ENCODE measurements at regions not wholly inside any gene's neighbourhood (a gene's known extent, or its start where the extent isn't known, plus 50 kb on each side); places are given as distances from the start of the nearest gene placed in this dataset.

- Histone ChIP-seq H3K27ac (ENCODE audit: low read depth in 1 of 2, low read length in 1 of 2) (peak overlapping the region in 1 of 2 donors; percentile 0), H3K27me3 (ENCODE audit: control insufficient read depth in 2 of 2, insufficient read depth in 1 of 2, low read length in 1 of 2) (no peaks in the 10 kb centered on the region), H3K9me3 (ENCODE audit: control insufficient read depth in 2 of 2, insufficient read depth in 1 of 2, low read length in 1 of 2) (no peaks in the 10 kb centered on the region), H3K4me3 (ENCODE audit: low read length in 2 of 2) (no peak overlapping the region), H3K36me3 (ENCODE audit: control insufficient read depth in 2 of 2, insufficient read depth in 2 of 2, low read length in 1 of 2) (no peaks in the 10 kb centered on the region), H3K4me1 (ENCODE audit: control insufficient read depth in 2 of 2, insufficient read depth in 2 of 2, low read length in 2 of 2) (no peaks in the 10 kb centered on the region)
- WGBS: 48% methylated on average over 3 of the region's 3 CpGs
- no peak for DNase-seq (ENCODE audit: low read depth in 6 of 9, low spot score in 9 of 9)
These were observed 187.6 kb upstream of the TNC start for GRCh38 chr9:115305543-115305942.

DNA sequence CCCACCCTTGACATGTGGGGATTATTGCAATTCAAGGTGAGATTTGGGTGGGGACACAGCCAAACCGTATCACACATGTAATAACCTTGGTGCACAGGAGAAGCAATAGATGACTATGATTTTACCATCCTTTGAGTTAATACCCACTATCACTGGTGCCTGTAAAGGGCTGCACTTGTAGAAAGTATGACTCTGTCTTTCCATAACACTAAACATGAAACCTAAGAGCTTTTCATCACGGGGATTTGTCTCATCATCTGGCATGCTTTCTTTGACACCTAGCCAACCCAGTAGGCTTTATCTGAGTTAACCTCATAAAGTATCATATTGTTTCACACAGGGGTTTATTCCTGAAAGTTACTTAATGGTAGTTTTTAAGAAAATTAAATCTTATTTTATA, 188.9 kb upstream of the TNC start:
- Histone ChIP-seq H3K4me1 (ENCODE audit: control insufficient read depth in 2 of 2, insufficient read depth in 2 of 2, low read length in 2 of 2) (no peaks in the 10 kb centered on the region), H3K4me3 (ENCODE audit: low read length in 2 of 2) (no peak overlapping the region), H3K9me3 (ENCODE audit: control insufficient read depth in 2 of 2, insufficient read depth in 1 of 2, low read length in 1 of 2) (no peaks in the 10 kb centered on the region), H3K36me3 (ENCODE audit: control insufficient read depth in 2 of 2, insufficient read depth in 2 of 2, low read length in 1 of 2) (no peaks in the 10 kb centered on the region), H3K27ac (ENCODE audit: low read depth in 1 of 2, low read length in 1 of 2) (no peak overlapping the region), H3K27me3 (ENCODE audit: control insufficient read depth in 2 of 2, insufficient read depth in 1 of 2, low read length in 1 of 2) (no peaks in the 10 kb centered on the region)
- DNase-seq (ENCODE audit: low read depth in 6 of 9, low spot score in 9 of 9): peak in 1 of 9 donors; percentile 9
- WGBS: 84% methylated on average over 2 of the region's 2 CpGs

GRCh38 chr9:115313545-115313944, 195.6 kb upstream of the TNC start:
- Histone ChIP-seq H3K4me1 (ENCODE audit: control insufficient read depth in 2 of 2, insufficient read depth in 2 of 2, low read length in 2 of 2) (no peaks in the 10 kb centered on the region), H3K27me3 (ENCODE audit: control insufficient read depth in 2 of 2, insufficient read depth in 1 of 2, low read length in 1 of 2) (no peaks in the 10 kb centered on the region), H3K9me3 (ENCODE audit: control insufficient read depth in 2 of 2, insufficient read depth in 1 of 2, low read length in 1 of 2) (no peaks in the 10 kb centered on the region), H3K36me3 (ENCODE audit: control insufficient read depth in 2 of 2, insufficient read depth in 2 of 2, low read length in 1 of 2) (no peaks in the 10 kb centered on the region), H3K27ac (ENCODE audit: low read depth in 1 of 2, low read length in 1 of 2) (no peak overlapping the region), H3K4me3 (ENCODE audit: low read length in 2 of 2) (no peak overlapping the region)
- no peak for DNase-seq (ENCODE audit: low read depth in 6 of 9, low spot score in 9 of 9)

DNA sequence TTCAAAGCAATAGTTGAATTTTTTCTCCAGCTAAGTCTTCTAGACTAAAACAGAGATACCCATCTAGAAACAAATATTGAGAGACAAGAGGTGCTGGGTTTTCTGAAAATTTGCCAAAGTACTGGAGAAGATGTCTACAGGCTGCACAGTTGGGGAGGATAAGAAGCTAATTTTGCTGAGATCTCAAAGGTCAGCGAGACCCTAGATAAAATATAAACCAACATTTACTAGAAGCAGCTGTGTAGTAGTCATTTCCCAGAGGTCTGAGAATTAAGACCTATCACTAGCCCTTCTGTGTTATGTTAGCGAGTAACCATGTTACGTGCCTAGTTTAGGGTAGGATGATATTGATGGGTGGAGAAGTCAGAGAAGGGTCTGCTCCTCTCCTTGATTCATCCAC, 208.5 kb upstream of the TNC start:
- no peaks in the 10 kb centered on the region for H3K4me1 ChIP-seq (ENCODE audit: control insufficient read depth in 2 of 2, insufficient read depth in 2 of 2, low read length in 2 of 2)
- no peaks in the 10 kb centered on the region for H3K9me3 ChIP-seq (ENCODE audit: control insufficient read depth in 2 of 2, insufficient read depth in 1 of 2, low read length in 1 of 2)
- H3K27me3 ChIP-seq (ENCODE audit: control insufficient read depth in 2 of 2, insufficient read depth in 1 of 2, low read length in 1 of 2): no peaks in the 10 kb centered on the region
- no peak overlapping the region for H3K27ac ChIP-seq (ENCODE audit: low read depth in 1 of 2, low read length in 1 of 2)
- DNase-seq (ENCODE audit: low read depth in 6 of 9, low spot score in 9 of 9): no peak
- 93% methylated on average over 3 of the region's 3 CpGs for WGBS
- H3K36me3 ChIP-seq (ENCODE audit: control insufficient read depth in 2 of 2, insufficient read depth in 2 of 2, low read length in 1 of 2): no peaks in the 10 kb centered on the region
- no peak overlapping the region for H3K4me3 ChIP-seq (ENCODE audit: low read length in 2 of 2)

DNA sequence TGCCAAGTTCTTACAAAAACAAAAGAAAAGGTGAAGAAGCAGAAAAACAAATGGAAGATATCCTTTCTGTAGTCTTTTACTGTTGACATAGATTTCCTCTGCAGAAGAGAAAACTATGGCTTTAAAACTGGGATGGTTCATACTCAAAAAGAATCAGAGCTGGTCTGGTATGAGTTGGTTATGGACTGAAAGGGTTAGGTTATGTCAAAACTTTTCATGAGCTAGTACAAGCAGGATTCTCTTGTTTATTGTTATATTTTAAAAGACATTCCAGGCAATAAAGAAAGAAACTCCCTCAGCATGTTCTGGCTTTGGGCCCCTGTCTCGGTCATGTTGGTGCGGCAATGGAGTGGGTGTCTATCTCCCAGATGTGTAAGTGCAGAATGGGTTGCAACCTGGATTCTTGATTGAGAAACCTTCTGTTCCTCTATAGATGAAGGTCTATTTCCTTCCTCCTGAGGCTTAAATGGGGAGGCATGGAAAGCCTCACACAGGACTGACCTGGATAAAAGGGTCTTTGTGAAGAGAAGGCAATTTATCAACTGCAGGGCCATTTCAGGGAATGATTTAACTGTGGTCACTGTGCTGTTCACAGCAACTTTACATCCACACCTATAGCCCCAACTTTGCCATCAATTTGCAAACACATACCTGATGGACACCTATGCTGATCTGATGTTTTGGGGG, 209.6 kb upstream of the TNC start:
- Histone ChIP-seq H3K27me3 (ENCODE audit: control insufficient read depth in 2 of 2, insufficient read depth in 1 of 2, low read length in 1 of 2) (no peaks in the 10 kb centered on the region), H3K27ac (ENCODE audit: low read depth in 1 of 2, low read length in 1 of 2) (no peak overlapping the region), H3K4me3 (ENCODE audit: low read length in 2 of 2) (no peak overlapping the region), H3K36me3 (ENCODE audit: control insufficient read depth in 2 of 2, insufficient read depth in 2 of 2, low read length in 1 of 2) (no peaks in the 10 kb centered on the region), H3K4me1 (ENCODE audit: control insufficient read depth in 2 of 2, insufficient read depth in 2 of 2, low read length in 2 of 2) (no peaks in the 10 kb centered on the region), H3K9me3 (ENCODE audit: control insufficient read depth in 2 of 2, insufficient read depth in 1 of 2, low read length in 1 of 2) (no peaks in the 10 kb centered on the region)
- no peak for DNase-seq (ENCODE audit: low read depth in 6 of 9, low spot score in 9 of 9)
- WGBS: 95% methylated on average over 2 of the region's 2 CpGs

DNA sequence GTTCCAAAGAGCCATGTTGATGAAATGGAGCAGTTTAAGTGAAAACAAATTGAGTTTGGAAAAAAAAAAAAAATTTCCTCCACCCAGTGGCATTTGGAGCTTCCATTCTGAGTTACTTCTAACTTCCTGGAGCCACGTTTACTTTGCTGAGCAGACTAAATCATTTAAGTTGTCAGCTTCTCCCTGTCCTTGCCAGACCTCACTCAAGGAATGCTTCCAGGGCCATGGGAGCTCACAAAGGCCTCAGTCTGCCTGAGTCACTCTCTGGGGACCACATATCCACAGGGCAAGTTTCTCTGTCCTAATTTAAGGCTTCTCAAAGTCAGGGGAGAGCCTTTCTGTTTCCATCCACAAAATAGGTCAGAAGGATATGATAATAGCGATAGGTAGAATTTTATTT, 210.3 kb upstream of the TNC start:
- WGBS: 53% methylated on average over 2 of the region's 2 CpGs
- H3K9me3 ChIP-seq (ENCODE audit: control insufficient read depth in 2 of 2, insufficient read depth in 1 of 2, low read length in 1 of 2): no peaks in the 10 kb centered on the region
- no peaks in the 10 kb centered on the region for H3K27me3 ChIP-seq (ENCODE audit: control insufficient read depth in 2 of 2, insufficient read depth in 1 of 2, low read length in 1 of 2)
- no peaks in the 10 kb centered on the region for H3K4me1 ChIP-seq (ENCODE audit: control insufficient read depth in 2 of 2, insufficient read depth in 2 of 2, low read length in 2 of 2)
- H3K36me3 ChIP-seq (ENCODE audit: control insufficient read depth in 2 of 2, insufficient read depth in 2 of 2, low read length in 1 of 2): no peaks in the 10 kb centered on the region
- H3K4me3 ChIP-seq (ENCODE audit: low read length in 2 of 2): no peak overlapping the region
- no peak for DNase-seq (ENCODE audit: low read depth in 6 of 9, low spot score in 9 of 9)
- H3K27ac ChIP-seq (ENCODE audit: low read depth in 1 of 2, low read length in 1 of 2): no peak overlapping the region

DNA sequence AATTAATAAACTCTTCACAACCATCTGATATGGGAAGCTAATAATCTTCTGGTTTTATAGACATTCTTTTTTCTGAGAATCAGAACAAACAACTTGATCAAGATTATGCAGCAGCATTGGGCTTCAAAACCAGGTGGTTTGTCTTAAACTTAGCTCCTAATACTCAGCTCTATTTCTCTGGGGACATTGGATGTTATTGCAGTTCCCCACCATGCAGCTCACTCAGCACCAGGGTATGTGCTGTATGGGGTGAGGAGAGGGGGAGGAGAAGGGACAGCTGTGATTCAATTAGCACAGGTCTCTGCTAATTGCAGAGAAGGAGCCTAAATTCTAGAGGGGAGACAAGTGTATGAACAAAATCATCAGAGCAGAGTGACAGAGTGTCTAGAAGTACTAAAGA, 210.7 kb upstream of the TNC start:
- no peaks in the 10 kb centered on the region for H3K27me3 ChIP-seq (ENCODE audit: control insufficient read depth in 2 of 2, insufficient read depth in 1 of 2, low read length in 1 of 2)
- H3K27ac ChIP-seq (ENCODE audit: low read depth in 1 of 2, low read length in 1 of 2): no peak overlapping the region
- no peak overlapping the region for H3K4me3 ChIP-seq (ENCODE audit: low read length in 2 of 2)
- no peak for DNase-seq (ENCODE audit: low read depth in 6 of 9, low spot score in 9 of 9)
- H3K9me3 ChIP-seq (ENCODE audit: control insufficient read depth in 2 of 2, insufficient read depth in 1 of 2, low read length in 1 of 2): no peaks in the 10 kb centered on the region
- H3K4me1 ChIP-seq (ENCODE audit: control insufficient read depth in 2 of 2, insufficient read depth in 2 of 2, low read length in 2 of 2): no peaks in the 10 kb centered on the region
- H3K36me3 ChIP-seq (ENCODE audit: control insufficient read depth in 2 of 2, insufficient read depth in 2 of 2, low read length in 1 of 2): no peaks in the 10 kb centered on the region

- DNase-seq (ENCODE audit: low read depth in 6 of 9, low spot score in 9 of 9): no peak
- Histone ChIP-seq H3K27me3 (ENCODE audit: control insufficient read depth in 2 of 2, insufficient read depth in 1 of 2, low read length in 1 of 2) (no peaks in the 10 kb centered on the region), H3K4me3 (ENCODE audit: low read length in 2 of 2) (no peak overlapping the region), H3K9me3 (ENCODE audit: control insufficient read depth in 2 of 2, insufficient read depth in 1 of 2, low read length in 1 of 2) (no peaks in the 10 kb centered on the region), H3K27ac (ENCODE audit: low read depth in 1 of 2, low read length in 1 of 2) (no peak overlapping the region), H3K4me1 (ENCODE audit: control insufficient read depth in 2 of 2, insufficient read depth in 2 of 2, low read length in 2 of 2) (no peaks in the 10 kb centered on the region), H3K36me3 (ENCODE audit: control insufficient read depth in 2 of 2, insufficient read depth in 2 of 2, low read length in 1 of 2) (no peaks in the 10 kb centered on the region)
- WGBS: 88% methylated on average over 8 of the region's 8 CpGs
These were observed 215.5 kb upstream of the TNC start for GRCh38 chr9:115333277-115334070.

GRCh38 chr9:115335439-115335838, 217.5 kb upstream of the TNC start:
- H3K9me3 ChIP-seq (ENCODE audit: control insufficient read depth in 2 of 2, insufficient read depth in 1 of 2, low read length in 1 of 2): no peaks in the 10 kb centered on the region

More at GRCh38 chr9:115335439-115335838, 217.5 kb upstream of the TNC start:
- H3K4me3 ChIP-seq (ENCODE audit: low read length in 2 of 2): no peak overlapping the region
- no peaks in the 10 kb centered on the region for H3K27me3 ChIP-seq (ENCODE audit: control insufficient read depth in 2 of 2, insufficient read depth in 1 of 2, low read length in 1 of 2)
- no peak overlapping the region for H3K27ac ChIP-seq (ENCODE audit: low read depth in 1 of 2, low read length in 1 of 2)
- no peaks in the 10 kb centered on the region for H3K4me1 ChIP-seq (ENCODE audit: control insufficient read depth in 2 of 2, insufficient read depth in 2 of 2, low read length in 2 of 2)
- 79% methylated on average over 5 of the region's 5 CpGs for WGBS
- DNase-seq (ENCODE audit: low read depth in 6 of 9, low spot score in 9 of 9): no peak
- no peaks in the 10 kb centered on the region for H3K36me3 ChIP-seq (ENCODE audit: control insufficient read depth in 2 of 2, insufficient read depth in 2 of 2, low read length in 1 of 2)
